ENCODE measurements at regions not wholly inside any gene's neighbourhood (a gene's known extent, or its start where the extent isn't known, plus 50 kb on each side); places are given as distances from the start of the nearest gene placed in this dataset.
A peak's percentile ranks its signal among the peaks of the same experiment; 100 is the strongest.

- H3K27ac ChIP-seq: no peak overlapping the region
- TF ChIP-seq CTCF (conservative IDR thresholded peaks at IDR 0.05): no peak
- TF ChIP-seq ZFX (IDR thresholded peaks at IDR 0.05): no peak
Measured at GRCh38 chr12:11446372-11446771, 51.0 kb upstream of the PRB2 start.

- H3K27ac ChIP-seq: no peak overlapping the region
- no peak for TF ChIP-seq ZFX (IDR thresholded peaks at IDR 0.05)
- TF ChIP-seq CTCF (conservative IDR thresholded peaks at IDR 0.05): no peak
Measured at GRCh38 chr12:11457996-11458645, 62.8 kb upstream of the PRB2 start.

- no peak for TF ChIP-seq ZFX (IDR thresholded peaks at IDR 0.05)
- no peak for TF ChIP-seq CTCF (conservative IDR thresholded peaks at IDR 0.05)
- no peak overlapping the region for H3K27ac ChIP-seq
Measured at GRCh38 chr12:11460343-11461023, 65.1 kb upstream of the PRB2 start.

- TF ChIP-seq CTCF (conservative IDR thresholded peaks at IDR 0.05) (no peak), ZFX (IDR thresholded peaks at IDR 0.05) (no peak)
- H3K27ac ChIP-seq: no peak overlapping the region
Measured at GRCh38 chr12:11461433-11461832, 66.1 kb upstream of the PRB2 start.

- TF ChIP-seq CTCF (conservative IDR thresholded peaks at IDR 0.05): no peak
- TF ChIP-seq ZFX (IDR thresholded peaks at IDR 0.05): no peak
- H3K27ac ChIP-seq: no peak overlapping the region
Measured at GRCh38 chr12:11477110-11477509, 81.7 kb upstream of the PRB2 start.

GRCh38 chr12:11482955-11483354, 87.6 kb upstream of the PRB2 start:
- H3K27ac ChIP-seq: no peak overlapping the region
- TF ChIP-seq ZFX (IDR thresholded peaks at IDR 0.05) (no peak), CTCF (conservative IDR thresholded peaks at IDR 0.05) (no peak)

- no peak overlapping the region for H3K27ac ChIP-seq
- TF ChIP-seq CTCF (conservative IDR thresholded peaks at IDR 0.05) (peak; percentile 99), ZFX (IDR thresholded peaks at IDR 0.05) (no peak)
Measured at GRCh38 chr12:11486623-11487444, 91.5 kb upstream of the PRB2 start.

Data from C4-2B (cell line).